T-cell (primary cell): ENCODE measurements at regions not wholly inside any gene's neighbourhood (a gene's known extent, or its start where the extent isn't known, plus 50 kb on each side); places are given as distances from the start of the nearest gene placed in this dataset.

Experiments used
- ATAC-seq, 4 experiments: fragments of 200-7000 bp in 3 of 4; fragments of 150-1000 bp in 1 of 4; cut with Tn5 transposase; replicated peaks in 1 of 4; 1 replicate in 3 of 4; 2 replicates in 1 of 4; pipeline ENCODE4 v1.10.0; 2021; ENCODE audit warnings: moderate library complexity in 3 of 4, mild to moderate bottlenecking in 2 of 4, moderate number of reproducible peaks in 1 of 4
- CTCF ChIA-PET, 2 donors: fragments of 300-600 bp; sonication (Branson Sonifier 250); formaldehyde crosslinking; loops; one replicate each; lab custom pipeline; 2022; ENCODE audit warnings: antibody characterized with exemption in 2 of 2; lab: Charles Lee
- POLR2A ChIA-PET, 2 donors: fragments of 300-600 bp; sonication (Branson Sonifier 250); formaldehyde crosslinking; loops; one replicate each; lab custom pipeline; 2022; ENCODE audit warnings: antibody characterized with exemption in 2 of 2; lab: Charles Lee
- DNase-seq, 35 experiments: peaks; one replicate each; pipeline versions ENCODE4 v3.0.0 to v3.0.0-alpha.2; 2013 to 2023
- H3K27ac ChIP-seq: one replicate; pipeline ENCODE4 v1.5.1; 2013; ENCODE audit warnings: low read length
- H3K27me3 ChIP-seq, 2 experiments: replicated peaks in 1 of 2; 1 replicate in 1 of 2; 2 replicates in 1 of 2; pipeline versions ENCODE4 v1.6.1 to v1.7.0; 2013; ENCODE audit warnings: low read length in 1 of 2, mixed read lengths in 1 of 2; ENCODE audit not compliant: control insufficient read depth in 2 of 2, insufficient read depth in 2 of 2; ENCODE audit errors: extremely low read depth in 1 of 2
- H3K36me3 ChIP-seq, 2 donors: 1 replicate in 1 of 2; 2 replicates in 1 of 2; pipeline versions ENCODE4 v1.6.1 to v1.7.0; 2013; ENCODE audit warnings: low read length in 1 of 2; ENCODE audit not compliant: control insufficient read depth in 2 of 2, insufficient read depth in 1 of 2; ENCODE audit errors: extremely low read depth in 1 of 2
- H3K4me1 ChIP-seq, 2 experiments: 1 replicate in 1 of 2; 2 replicates in 1 of 2; pipeline versions ENCODE4 v1.6.1 to v1.7.0; 2013; ENCODE audit warnings: low read length in 2 of 2, mixed read lengths in 1 of 2; ENCODE audit not compliant: insufficient read depth in 2 of 2, control insufficient read depth in 1 of 2; ENCODE audit errors: extremely low read depth in 1 of 2
- H3K4me3 ChIP-seq, 2 donors: 1 replicate in 1 of 2; 2 replicates in 1 of 2; pipeline versions ENCODE4 v1.5.1 to v1.7.0; 2013; ENCODE audit warnings: mild to moderate bottlenecking in 2 of 2, low read length in 1 of 2, moderate library complexity in 1 of 2; ENCODE audit not compliant: control insufficient read depth in 1 of 2; ENCODE audit errors: extremely low read depth in 1 of 2
- H3K9me3 ChIP-seq: 2 replicates; pipeline ENCODE4 v1.7.0; 2013
- H3K27ac Mint-ChIP-seq, 2 donors: one replicate each; pipeline ENCODE4 v1.8.0; 2020 to 2021; ENCODE audit warnings: mild to moderate bottlenecking in 2 of 2, mixed read lengths in 2 of 2
- H3K27me3 Mint-ChIP-seq, 2 donors: one replicate each; pipeline ENCODE4 v1.8.0; 2021 to 2022; ENCODE audit warnings: mixed read lengths in 2 of 2
- H3K36me3 Mint-ChIP-seq: one replicate; pipeline ENCODE4 v1.8.0; 2021; ENCODE audit warnings: mixed read lengths
- H3K4me1 Mint-ChIP-seq, 3 donors: one replicate each; pipeline ENCODE4 v1.8.0; 2020 to 2022; ENCODE audit warnings: mixed read lengths in 3 of 3, mild to moderate bottlenecking in 1 of 3
- H3K4me3 Mint-ChIP-seq, 3 donors: one replicate each; pipeline ENCODE4 v1.8.0; 2020 to 2022; ENCODE audit warnings: mild to moderate bottlenecking in 3 of 3, mixed read lengths in 3 of 3, moderate library complexity in 3 of 3
- H3K9me3 Mint-ChIP-seq, 3 donors: one replicate each; pipeline ENCODE4 v1.8.0; 2020 to 2022; ENCODE audit warnings: mixed read lengths in 3 of 3
- WGBS: methylation state at CpG from one replicate; pipeline ENCODE4 v1.1.5; 2013; ENCODE audit warnings: missing lambda C conversion rate; ENCODE audit not compliant: insufficient coverage; 5-methylcytosine and 5-hydroxymethylcytosine counted together

GRCh38 chr5:54693936-54694657 is 176.5 kb downstream of the SNX18 start:
- CTCF ChIA-PET: no interaction called here

GRCh38 chr5:54692631-54693030 is 175.1 kb downstream of the SNX18 start:
- no peaks in the 10 kb centered on the region for H3K9me3 ChIP-seq
- H3K27me3 Mint-ChIP-seq: no peaks in the 10 kb centered on the region
- H3K27me3 ChIP-seq: no peaks in the 10 kb centered on the region
- no peaks in the 10 kb centered on the region for H3K36me3 Mint-ChIP-seq
- peaks cover 0 to 3% of the 10 kb centered on the region in 2 donors for H3K36me3 ChIP-seq
- no peak for DNase-seq
- H3K27ac ChIP-seq: no peak overlapping the region
- POLR2A ChIA-PET: no interaction called here
- no peaks in the 10 kb centered on the region for H3K4me1 ChIP-seq
- ATAC-seq: no peak
- CTCF ChIA-PET: no interaction called here
- no peak overlapping the region for H3K4me3 Mint-ChIP-seq
- peaks cover 0 to 8% (median 6%) of the 10 kb centered on the region in 3 donors for H3K4me1 Mint-ChIP-seq
- H3K27ac Mint-ChIP-seq: no peak overlapping the region
- no peak overlapping the region for H3K4me3 ChIP-seq
- no CpG with 5 or more reads among the region's 4 CpGs for WGBS
- peaks cover 0 to 4% (median 2%) of the 10 kb centered on the region in 3 donors for H3K9me3 Mint-ChIP-seq

More at GRCh38 chr5:54693936-54694657, 176.5 kb downstream of the SNX18 start:
- ATAC-seq (no peak), DNase-seq (no peak)
- H3K27me3 Mint-ChIP-seq: no peaks in the 10 kb centered on the region
- Histone ChIP-seq H3K27ac (no peak overlapping the region), H3K27me3 (no peaks in the 10 kb centered on the region), H3K4me3 (no peak overlapping the region), H3K4me1 (no peaks in the 10 kb centered on the region), H3K9me3 (no peaks in the 10 kb centered on the region), H3K36me3 (peaks cover 0 to 3% of the 10 kb centered on the region in 2 donors)
- no peaks in the 10 kb centered on the region for H3K36me3 Mint-ChIP-seq
- WGBS: 97% methylated on average over 5 of the region's 7 CpGs
- POLR2A ChIA-PET: no interaction called here
- H3K9me3 Mint-ChIP-seq: no peaks in the 10 kb centered on the region
- no peak overlapping the region for H3K4me3 Mint-ChIP-seq
- peaks cover 0 to 8% (median 6%) of the 10 kb centered on the region in 3 donors for H3K4me1 Mint-ChIP-seq
- H3K27ac Mint-ChIP-seq: no peak overlapping the region

- whole genome bisulfite sequencing: no CpG with 5 or more reads among the region's 3 CpGs
- H3K36me3 Mint-ChIP-seq: no peaks in the 10 kb centered on the region
- H3K4me1 Mint-ChIP-seq: peaks cover 0 to 8% (median 6%) of the 10 kb centered on the region in 3 donors
- H3K4me3 Mint-ChIP-seq: no peak overlapping the region
- peaks cover 0 to 6% (median 4%) of the 10 kb centered on the region in 3 donors for H3K9me3 Mint-ChIP-seq
- Histone ChIP-seq H3K4me3 (no peak overlapping the region), H3K36me3 (peaks cover 0 to 3% of the 10 kb centered on the region in 2 donors), H3K4me1 (no peaks in the 10 kb centered on the region), H3K9me3 (no peaks in the 10 kb centered on the region), H3K27me3 (no peaks in the 10 kb centered on the region), H3K27ac (no peak overlapping the region)
- H3K27ac Mint-ChIP-seq: no peak overlapping the region
- POLR2A ChIA-PET: no interaction called here
- DNase-seq: no peak
- no peaks in the 10 kb centered on the region for H3K27me3 Mint-ChIP-seq
- CTCF ChIA-PET: no interaction called here
- ATAC-seq: no peak
Measured at GRCh38 chr5:54691656-54692055, 174.1 kb downstream of the SNX18 start.

GRCh38 chr5:54689411-54690251 is 172.1 kb downstream of the SNX18 start:
- H3K27me3 ChIP-seq: no peaks in the 10 kb centered on the region
- CTCF ChIA-PET: no interaction called here
- Mint-ChIP-seq H3K36me3 (no peaks in the 10 kb centered on the region), H3K27ac (peak overlapping the region in 1 of 2 donors; percentile 22), H3K27me3 (no peaks in the 10 kb centered on the region), H3K9me3 (peaks cover 0 to 6% (median 4%) of the 10 kb centered on the region in 3 donors), H3K4me1 (peaks cover 0 to 8% (median 6%) of the 10 kb centered on the region in 3 donors), H3K4me3 (no peak overlapping the region)
- peaks cover 0 to 2% of the 10 kb centered on the region in 2 donors for H3K36me3 ChIP-seq
- no peaks in the 10 kb centered on the region for H3K9me3 ChIP-seq
- DNase-seq (no peak), ATAC-seq (no peak)
- WGBS: no CpG with 5 or more reads among the region's 3 CpGs
- H3K27ac ChIP-seq: no peak overlapping the region
- H3K4me1 ChIP-seq: no peaks in the 10 kb centered on the region
- POLR2A ChIA-PET: no interaction called here
- no peak overlapping the region for H3K4me3 ChIP-seq

GRCh38 chr5:54680998-54681397 is 163.4 kb downstream of the SNX18 start:
- H3K4me3 ChIP-seq: no peak overlapping the region
- peaks cover 0 to 4% (median 4%) of the 10 kb centered on the region in 3 donors for H3K4me1 Mint-ChIP-seq
- DNase-seq: no peak
- H3K36me3 ChIP-seq: no peaks in the 10 kb centered on the region
- WGBS: no CpG with 5 or more reads among the region's 5 CpGs
- H3K36me3 Mint-ChIP-seq: no peaks in the 10 kb centered on the region
- ChIA-PET POLR2A (interaction anchor here in 1 of 2 donors (0.5 kb wide), 1 partner anchor 420 kb away, joined by 5 read pairs; no protein-coding TSS in a partner anchor), CTCF (no interaction called here)
- peaks cover 0 to 4% (median 3%) of the 10 kb centered on the region in 3 donors for H3K9me3 Mint-ChIP-seq
- no peak overlapping the region for H3K4me3 Mint-ChIP-seq
- H3K27ac ChIP-seq: no peak overlapping the region
- no peaks in the 10 kb centered on the region for H3K27me3 ChIP-seq
- no peak overlapping the region for H3K27ac Mint-ChIP-seq
- no peaks in the 10 kb centered on the region for H3K4me1 ChIP-seq
- H3K9me3 ChIP-seq: no peaks in the 10 kb centered on the region
- H3K27me3 Mint-ChIP-seq: no peaks in the 10 kb centered on the region
- ATAC-seq: no peak

GRCh38 chr5:54679686-54680085 is 162.1 kb downstream of the SNX18 start:
- ChIA-PET POLR2A (no interaction called here), CTCF (no interaction called here)
- no peaks in the 10 kb centered on the region for H3K9me3 ChIP-seq
- no peaks in the 10 kb centered on the region for H3K27me3 ChIP-seq
- H3K4me3 ChIP-seq: no peak overlapping the region
- no peaks in the 10 kb centered on the region for H3K27me3 Mint-ChIP-seq
- peaks cover 0 to 9% (median 4%) of the 10 kb centered on the region in 3 donors for H3K9me3 Mint-ChIP-seq
- H3K36me3 ChIP-seq: no peaks in the 10 kb centered on the region
- no CpG with 5 or more reads among the region's 2 CpGs for WGBS
- peaks cover 6 to 13% (median 10%) of the 10 kb centered on the region in 3 donors for H3K4me1 Mint-ChIP-seq
- no peak overlapping the region for H3K4me3 Mint-ChIP-seq
- H3K27ac Mint-ChIP-seq: no peak overlapping the region
- no peaks in the 10 kb centered on the region for H3K36me3 Mint-ChIP-seq
- no peak for DNase-seq
- peaks cover 2% of the 10 kb centered on the region in 2 experiments for H3K4me1 ChIP-seq
- no peak overlapping the region for H3K27ac ChIP-seq
- ATAC-seq: no peak
